Panc1 (cell line): ENCODE measurements at regions not wholly inside any gene's neighbourhood (a gene's known extent, or its start where the extent isn't known, plus 50 kb on each side); places are given as distances from the start of the nearest gene placed in this dataset.

ENCODE experiments used
- CTCF ChIP-seq: fragments of 450-650 bp; IDR thresholded peaks from 2 replicates; pipeline ENCODE4 v1.5.1; 2017; ENCODE audit warnings: mild to moderate bottlenecking
- POLR2AphosphoS5 ChIP-seq: IDR thresholded peaks from 2 replicates; pipeline ENCODE4 v1.6.1; 2012; ENCODE audit warnings: mild to moderate bottlenecking, low read depth, low read length, moderate library complexity
- REST ChIP-seq, 2 experiments: IDR thresholded peaks; 2 replicates each; pipeline ENCODE4 v1.6.1; 2011 to 2012; ENCODE audit warnings: low read depth in 2 of 2, control low read depth in 1 of 2, low read length in 1 of 2, mild to moderate bottlenecking in 1 of 2, moderate library complexity in 1 of 2; ENCODE audit not compliant: insufficient read depth in 1 of 2
- SIN3A ChIP-seq: IDR thresholded peaks from 2 replicates; pipeline ENCODE4 v1.6.1; 2012; ENCODE audit warnings: low read depth, mild to moderate bottlenecking, low read length, moderate library complexity, borderline replicate concordance; ENCODE audit not compliant: insufficient read depth
- TCF7L2 ChIP-seq: IDR thresholded peaks from 2 replicates; pipeline ENCODE4 v1.6.1; 2011; ENCODE audit warnings: mild to moderate bottlenecking, low read depth, low read length, inconsistent platforms

- TF ChIP-seq CTCF, result no peak
- no peak for TF ChIP-seq POLR2AphosphoS5
- no peak for TF ChIP-seq REST (IDR thresholded peaks at IDR 0.05; ENCODE audit: insufficient read depth in 1 of 2, low read depth in 2 of 2, low read length in 1 of 2)
- TF ChIP-seq SIN3A, result no peak
- no peak for TF ChIP-seq TCF7L2
Measured at GRCh38 chr3:181512787-181513186, 198.9 kb upstream of the SOX2 start.
